C4-2B (cell line): ENCODE measurements at regions not wholly inside any gene's neighbourhood (a gene's known extent, or its start where the extent isn't known, plus 50 kb on each side); places are given as distances from the start of the nearest gene placed in this dataset.

ENCODE experiments used
- ZFX ChIP-seq: fragments of 450-650 bp; IDR thresholded peaks from 2 replicates; pipeline ENCODE4 v1.6.1; 2017
- TF ChIP-seq, protein P1 (sequence below): fragments of 450-650 bp; conservative IDR thresholded peaks from 2 replicates; pipeline ENCODE4 v1.5.1; 2017; ENCODE audit warnings: mild to moderate bottlenecking

DNA sequence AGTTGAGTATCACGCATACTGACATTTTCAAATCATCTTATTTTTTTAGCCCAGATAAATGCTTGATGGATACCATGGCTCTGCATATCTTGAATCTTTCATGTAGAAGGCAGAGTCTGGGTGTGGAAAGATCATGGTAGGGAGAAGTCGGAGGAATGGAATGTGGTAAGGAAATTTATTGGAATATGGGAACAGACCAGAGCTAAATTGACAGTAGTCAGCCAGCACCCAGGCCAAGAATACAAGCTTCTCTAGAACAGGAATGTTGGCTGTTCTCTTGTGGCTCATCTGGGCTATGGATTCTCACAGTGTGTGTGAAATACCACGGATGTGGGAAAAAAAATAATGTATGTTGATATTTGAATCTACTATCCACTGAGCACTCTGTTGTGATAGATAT, 305.7 kb upstream of the COL8A1 start:
- TF ChIP-seq, protein P1, sequence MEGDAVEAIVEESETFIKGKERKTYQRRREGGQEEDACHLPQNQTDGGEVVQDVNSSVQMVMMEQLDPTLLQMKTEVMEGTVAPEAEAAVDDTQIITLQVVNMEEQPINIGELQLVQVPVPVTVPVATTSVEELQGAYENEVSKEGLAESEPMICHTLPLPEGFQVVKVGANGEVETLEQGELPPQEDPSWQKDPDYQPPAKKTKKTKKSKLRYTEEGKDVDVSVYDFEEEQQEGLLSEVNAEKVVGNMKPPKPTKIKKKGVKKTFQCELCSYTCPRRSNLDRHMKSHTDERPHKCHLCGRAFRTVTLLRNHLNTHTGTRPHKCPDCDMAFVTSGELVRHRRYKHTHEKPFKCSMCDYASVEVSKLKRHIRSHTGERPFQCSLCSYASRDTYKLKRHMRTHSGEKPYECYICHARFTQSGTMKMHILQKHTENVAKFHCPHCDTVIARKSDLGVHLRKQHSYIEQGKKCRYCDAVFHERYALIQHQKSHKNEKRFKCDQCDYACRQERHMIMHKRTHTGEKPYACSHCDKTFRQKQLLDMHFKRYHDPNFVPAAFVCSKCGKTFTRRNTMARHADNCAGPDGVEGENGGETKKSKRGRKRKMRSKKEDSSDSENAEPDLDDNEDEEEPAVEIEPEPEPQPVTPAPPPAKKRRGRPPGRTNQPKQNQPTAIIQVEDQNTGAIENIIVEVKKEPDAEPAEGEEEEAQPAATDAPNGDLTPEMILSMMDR = no peak
- TF ChIP-seq ZFX = no peak
